ENCODE measurements at regions not wholly inside any gene's neighbourhood (a gene's known extent, or its start where the extent isn't known, plus 50 kb on each side); places are given as distances from the start of the nearest gene placed in this dataset.

GRCh38 chr13:19062019-19062646 lies 119.5 kb downstream of the TUBA3C start:
- TF ChIP-seq CTCF (IDR thresholded peaks at IDR 0.05), result no peak
- TF ChIP-seq POLR2A (IDR thresholded peaks at IDR 0.05), result no peak
- TF ChIP-seq POLR2AphosphoS5 (IDR thresholded peaks at IDR 0.05; ENCODE audit: insufficient read depth in 1 of 2, low read depth in 1 of 2), result no peak
